Cardiac muscle cell (in vitro differentiated cells and primary cell): ENCODE measurements at regions not wholly inside any gene's neighbourhood (a gene's known extent, or its start where the extent isn't known, plus 50 kb on each side); places are given as distances from the start of the nearest gene placed in this dataset.

Experiments used
- DNase-seq, 2 donors: peaks; one replicate each; pipeline versions ENCODE4 v3.0.0 to v3.0.0-alpha.2; 2010 to 2017; ENCODE audit warnings: low read depth in 1 of 2, low spot score in 1 of 2
- H3K27ac ChIP-seq: fragments of 200-600 bp; sonication (generic); 2 replicates; pipeline ENCODE4 v1.5.1; 2016
- H3K27me3 ChIP-seq: fragments of 200-600 bp; sonication (generic); 2 replicates; pipeline ENCODE4 v1.6.0; 2016; ENCODE audit warnings: control low read depth
- H3K36me3 ChIP-seq: fragments of 200-600 bp; sonication (generic); 2 replicates; pipeline ENCODE4 v1.5.1; 2016; ENCODE audit warnings: control low read depth
- H3K4me1 ChIP-seq: fragments of 200-600 bp; sonication (generic); 2 replicates; pipeline ENCODE4 v1.8.1; 2017; ENCODE audit warnings: low read depth, mild to moderate bottlenecking, mixed run types
- H3K4me3 ChIP-seq: fragments of 200-600 bp; sonication (generic); 2 replicates; pipeline ENCODE4 v1.5.1; 2016; ENCODE audit warnings: mild to moderate bottlenecking
- H3K9me3 ChIP-seq: fragments of 200-600 bp; sonication (generic); 2 replicates; pipeline ENCODE4 v1.5.1; 2017; ENCODE audit warnings: low read depth, mild to moderate bottlenecking, control low read depth
- TF ChIP-seq, protein P1 (sequence below): IDR thresholded peaks from 2 replicates; pipeline ENCODE4 v1.5.1; 2012; ENCODE audit warnings: low read depth, mild to moderate bottlenecking, low read length

- Histone ChIP-seq H3K27me3 (peaks cover 88% of the 10 kb centered on the region), H3K4me1 (no peaks in the 10 kb centered on the region), H3K9me3 (no peaks in the 10 kb centered on the region), H3K27ac (no peak overlapping the region), H3K4me3 (no peak overlapping the region), H3K36me3 (no peaks in the 10 kb centered on the region)
- TF ChIP-seq, protein P1, sequence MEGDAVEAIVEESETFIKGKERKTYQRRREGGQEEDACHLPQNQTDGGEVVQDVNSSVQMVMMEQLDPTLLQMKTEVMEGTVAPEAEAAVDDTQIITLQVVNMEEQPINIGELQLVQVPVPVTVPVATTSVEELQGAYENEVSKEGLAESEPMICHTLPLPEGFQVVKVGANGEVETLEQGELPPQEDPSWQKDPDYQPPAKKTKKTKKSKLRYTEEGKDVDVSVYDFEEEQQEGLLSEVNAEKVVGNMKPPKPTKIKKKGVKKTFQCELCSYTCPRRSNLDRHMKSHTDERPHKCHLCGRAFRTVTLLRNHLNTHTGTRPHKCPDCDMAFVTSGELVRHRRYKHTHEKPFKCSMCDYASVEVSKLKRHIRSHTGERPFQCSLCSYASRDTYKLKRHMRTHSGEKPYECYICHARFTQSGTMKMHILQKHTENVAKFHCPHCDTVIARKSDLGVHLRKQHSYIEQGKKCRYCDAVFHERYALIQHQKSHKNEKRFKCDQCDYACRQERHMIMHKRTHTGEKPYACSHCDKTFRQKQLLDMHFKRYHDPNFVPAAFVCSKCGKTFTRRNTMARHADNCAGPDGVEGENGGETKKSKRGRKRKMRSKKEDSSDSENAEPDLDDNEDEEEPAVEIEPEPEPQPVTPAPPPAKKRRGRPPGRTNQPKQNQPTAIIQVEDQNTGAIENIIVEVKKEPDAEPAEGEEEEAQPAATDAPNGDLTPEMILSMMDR, result no peak
- DNase-seq, result no peak
These were observed 1006.6 kb downstream of the NAALADL2 start for GRCh38 chr3:175865724-175866123.

- no peaks in the 10 kb centered on the region for H3K36me3 ChIP-seq
- peaks cover 90% of the 10 kb centered on the region for H3K27me3 ChIP-seq
- TF ChIP-seq, protein P1, result no peak
- no peak overlapping the region for H3K4me3 ChIP-seq
- no peaks in the 10 kb centered on the region for H3K4me1 ChIP-seq
- H3K27ac ChIP-seq, result no peak overlapping the region
- DNase-seq, result peak in 1 of 2 donors; percentile 3
- H3K9me3 ChIP-seq, result no peaks in the 10 kb centered on the region
These were observed 1002.8 kb downstream of the NAALADL2 start for GRCh38 chr3:175861916-175862315.
